Activated CD8-positive, alpha-beta T cell treated with anti-CD3 and anti-CD28 coated beads for 36 hours (primary cell): ENCODE measurements at regions not wholly inside any gene's neighbourhood (a gene's known extent, or its start where the extent isn't known, plus 50 kb on each side); places are given as distances from the start of the nearest gene placed in this dataset.

ENCODE experiments used
- ATAC-seq: fragments of 200-7000 bp; cut with Tn5 transposase; one replicate; pipeline ENCODE4 v1.10.0; 2021; ENCODE audit warnings: mild to moderate bottlenecking, moderate library complexity
- CTCF ChIA-PET: fragments of 350-600 bp; sonication (Branson Sonifier 250); formaldehyde crosslinking; loops from one replicate; lab custom pipeline; 2021; ENCODE audit warnings: antibody characterized with exemption; lab: Charles Lee
- POLR2A ChIA-PET: fragments of 350-600 bp; sonication (Branson Sonifier 250); formaldehyde crosslinking; loops from one replicate; lab custom pipeline; 2021; ENCODE audit warnings: antibody characterized with exemption; lab: Charles Lee
- DNase-seq: peaks from one replicate; pipeline ENCODE4 v3.0.0-alpha.2; 2020
- H3K27ac Mint-ChIP-seq: one replicate; pipeline ENCODE4 v1.8.0; 2021; ENCODE audit warnings: mild to moderate bottlenecking, mixed read lengths
- H3K27me3 Mint-ChIP-seq: one replicate; pipeline ENCODE4 v1.8.0; 2021; ENCODE audit warnings: mixed read lengths
- H3K36me3 Mint-ChIP-seq: one replicate; pipeline ENCODE4 v1.8.0; 2021; ENCODE audit warnings: low read depth, mixed read lengths
- H3K4me1 Mint-ChIP-seq: one replicate; pipeline ENCODE4 v1.8.0; 2021; ENCODE audit warnings: low read depth, mixed read lengths
- H3K4me3 Mint-ChIP-seq: one replicate; pipeline ENCODE4 v1.8.0; 2021; ENCODE audit warnings: mild to moderate bottlenecking, moderate library complexity, mixed read lengths
- H3K9me3 Mint-ChIP-seq: one replicate; pipeline ENCODE4 v1.8.0; 2021; ENCODE audit warnings: mixed read lengths
- CTCF ChIP-seq: fragments of 200-600 bp; IDR thresholded peaks from one replicate; pipeline ENCODE4 v1.8.0; 2022; ENCODE audit warnings: antibody characterized with exemption, mild to moderate bottlenecking
- intact Hi-C: fragments of 100-400 bp; cut with micrococcal nuclease; formaldehyde crosslinking; loops from one replicate; pipeline ENCODE4 v1.10.0; 2022

- CTCF ChIA-PET, result no interaction called here
- Mint-ChIP-seq H3K27ac (no peak overlapping the region), H3K9me3 (no peaks in the 10 kb centered on the region), H3K27me3 (no peaks in the 10 kb centered on the region), H3K4me3 (no peak overlapping the region), H3K4me1 (no peaks in the 10 kb centered on the region), H3K36me3 (no peaks in the 10 kb centered on the region)
- DNase-seq (no peak), ATAC-seq (no peak)
- TF ChIP-seq CTCF, result no peak
- POLR2A ChIA-PET, result no interaction called here
- intact Hi-C loops, result no loop called here
Observed at GRCh38 chr1:81496349-81496748, 304.4 kb upstream of the ADGRL2 start.

- no peak overlapping the region for H3K27ac Mint-ChIP-seq
- CTCF ChIA-PET, result no interaction called here
- H3K4me3 Mint-ChIP-seq, result no peak overlapping the region
- no peaks in the 10 kb centered on the region for H3K27me3 Mint-ChIP-seq
- H3K36me3 Mint-ChIP-seq, result no peaks in the 10 kb centered on the region
- no peaks in the 10 kb centered on the region for H3K9me3 Mint-ChIP-seq
- intact Hi-C loops, result no loop called here
- no peak for TF ChIP-seq CTCF
- ATAC-seq, result no peak
- DNase-seq, result no peak
- H3K4me1 Mint-ChIP-seq, result no peaks in the 10 kb centered on the region
- POLR2A ChIA-PET, result no interaction called here
Observed at GRCh38 chr1:81493102-81493869, 307.4 kb upstream of the ADGRL2 start.

- no peak for TF ChIP-seq CTCF
- ATAC-seq (no peak), DNase-seq (no peak)
- intact Hi-C loops, result no loop called here
- ChIA-PET CTCF (no interaction called here), POLR2A (no interaction called here)
- H3K9me3 Mint-ChIP-seq, result no peaks in the 10 kb centered on the region
- no peak overlapping the region for H3K4me3 Mint-ChIP-seq
- no peaks in the 10 kb centered on the region for H3K27me3 Mint-ChIP-seq
- no peak overlapping the region for H3K27ac Mint-ChIP-seq
- H3K4me1 Mint-ChIP-seq, result no peaks in the 10 kb centered on the region
- no peaks in the 10 kb centered on the region for H3K36me3 Mint-ChIP-seq
Observed at GRCh38 chr1:81492628-81493027, 308.1 kb upstream of the ADGRL2 start.

GRCh38 chr1:81490614-81491013 lies 310.1 kb upstream of the ADGRL2 start:
- ChIA-PET CTCF (no interaction called here), POLR2A (no interaction called here)
- Mint-ChIP-seq H3K4me1 (no peaks in the 10 kb centered on the region), H3K27ac (no peak overlapping the region), H3K36me3 (no peaks in the 10 kb centered on the region), H3K4me3 (no peak overlapping the region), H3K27me3 (no peaks in the 10 kb centered on the region), H3K9me3 (no peaks in the 10 kb centered on the region)
- ATAC-seq (no peak), DNase-seq (no peak)
- TF ChIP-seq CTCF, result no peak
- intact Hi-C loops, result no loop called here

GRCh38 chr1:81489372-81489934 lies 311.3 kb upstream of the ADGRL2 start:
- DNase-seq, result no peak
- no peaks in the 10 kb centered on the region for H3K4me1 Mint-ChIP-seq
- no peak overlapping the region for H3K27ac Mint-ChIP-seq
- no peaks in the 10 kb centered on the region for H3K27me3 Mint-ChIP-seq
- ChIA-PET CTCF (no interaction called here), POLR2A (no interaction called here)
- no peaks in the 10 kb centered on the region for H3K36me3 Mint-ChIP-seq
- no peak for ATAC-seq
- intact Hi-C loops, result no loop called here
- H3K9me3 Mint-ChIP-seq, result no peaks in the 10 kb centered on the region
- no peak overlapping the region for H3K4me3 Mint-ChIP-seq
- no peak for TF ChIP-seq CTCF
